ENCODE measurements at regions not wholly inside any gene's neighbourhood (a gene's known extent, or its start where the extent isn't known, plus 50 kb on each side); places are given as distances from the start of the nearest gene placed in this dataset.

DNA sequence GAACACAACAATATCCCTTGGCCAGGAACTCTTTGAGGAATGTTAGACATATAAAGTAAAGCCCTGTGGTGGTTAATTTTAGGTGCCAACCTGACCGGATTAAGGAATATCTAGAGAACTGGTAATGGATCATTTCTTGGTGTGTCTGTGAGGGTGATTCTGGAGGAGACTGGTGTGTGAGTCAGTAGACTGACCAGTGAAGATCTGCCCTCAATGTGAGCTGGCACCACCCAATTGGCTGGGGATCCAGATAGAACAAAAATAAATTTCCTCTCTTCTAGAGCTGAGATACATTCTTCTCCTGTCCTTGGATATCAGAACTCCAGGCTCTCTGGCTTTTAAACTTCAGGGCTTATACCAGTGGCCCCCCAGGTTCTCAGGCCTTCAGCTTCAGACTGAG is 56.2 kb upstream of the TNPO1 start:
- TF ChIP-seq, protein P1, sequence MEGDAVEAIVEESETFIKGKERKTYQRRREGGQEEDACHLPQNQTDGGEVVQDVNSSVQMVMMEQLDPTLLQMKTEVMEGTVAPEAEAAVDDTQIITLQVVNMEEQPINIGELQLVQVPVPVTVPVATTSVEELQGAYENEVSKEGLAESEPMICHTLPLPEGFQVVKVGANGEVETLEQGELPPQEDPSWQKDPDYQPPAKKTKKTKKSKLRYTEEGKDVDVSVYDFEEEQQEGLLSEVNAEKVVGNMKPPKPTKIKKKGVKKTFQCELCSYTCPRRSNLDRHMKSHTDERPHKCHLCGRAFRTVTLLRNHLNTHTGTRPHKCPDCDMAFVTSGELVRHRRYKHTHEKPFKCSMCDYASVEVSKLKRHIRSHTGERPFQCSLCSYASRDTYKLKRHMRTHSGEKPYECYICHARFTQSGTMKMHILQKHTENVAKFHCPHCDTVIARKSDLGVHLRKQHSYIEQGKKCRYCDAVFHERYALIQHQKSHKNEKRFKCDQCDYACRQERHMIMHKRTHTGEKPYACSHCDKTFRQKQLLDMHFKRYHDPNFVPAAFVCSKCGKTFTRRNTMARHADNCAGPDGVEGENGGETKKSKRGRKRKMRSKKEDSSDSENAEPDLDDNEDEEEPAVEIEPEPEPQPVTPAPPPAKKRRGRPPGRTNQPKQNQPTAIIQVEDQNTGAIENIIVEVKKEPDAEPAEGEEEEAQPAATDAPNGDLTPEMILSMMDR (IDR thresholded peaks at IDR 0.05; ENCODE audit: insufficient read depth, low read depth, low read length): no peak
- H3K4me3 ChIP-seq (ENCODE audit: low read depth, low read length): no peak overlapping the region
- DNase-seq (ENCODE audit: low read depth): no peak

DNA sequence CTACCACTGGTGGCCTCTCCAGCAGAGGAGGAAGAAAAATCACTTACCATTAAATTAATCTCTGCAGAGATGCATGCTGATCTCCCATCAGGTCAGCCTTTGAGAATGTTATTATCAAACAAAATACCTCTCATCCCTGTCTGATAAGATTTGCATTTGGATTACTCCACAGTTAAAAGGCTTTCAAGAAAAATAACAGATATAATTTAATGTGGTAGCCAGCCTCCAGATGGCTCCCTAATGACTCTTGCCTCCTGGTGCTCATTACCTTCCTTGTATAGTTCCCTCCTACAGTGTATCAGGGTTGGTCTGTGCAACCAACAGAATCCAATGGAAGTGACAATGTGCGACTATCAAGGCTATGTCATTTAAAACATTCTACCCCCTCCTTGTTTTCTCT is 63.6 kb upstream of the TNPO1 start:
- no peak for DNase-seq (ENCODE audit: low read depth)
- TF ChIP-seq, protein P1 (IDR thresholded peaks at IDR 0.05; ENCODE audit: insufficient read depth, low read depth, low read length): no peak
- no peak overlapping the region for H3K4me3 ChIP-seq (ENCODE audit: low read depth, low read length)

DNA sequence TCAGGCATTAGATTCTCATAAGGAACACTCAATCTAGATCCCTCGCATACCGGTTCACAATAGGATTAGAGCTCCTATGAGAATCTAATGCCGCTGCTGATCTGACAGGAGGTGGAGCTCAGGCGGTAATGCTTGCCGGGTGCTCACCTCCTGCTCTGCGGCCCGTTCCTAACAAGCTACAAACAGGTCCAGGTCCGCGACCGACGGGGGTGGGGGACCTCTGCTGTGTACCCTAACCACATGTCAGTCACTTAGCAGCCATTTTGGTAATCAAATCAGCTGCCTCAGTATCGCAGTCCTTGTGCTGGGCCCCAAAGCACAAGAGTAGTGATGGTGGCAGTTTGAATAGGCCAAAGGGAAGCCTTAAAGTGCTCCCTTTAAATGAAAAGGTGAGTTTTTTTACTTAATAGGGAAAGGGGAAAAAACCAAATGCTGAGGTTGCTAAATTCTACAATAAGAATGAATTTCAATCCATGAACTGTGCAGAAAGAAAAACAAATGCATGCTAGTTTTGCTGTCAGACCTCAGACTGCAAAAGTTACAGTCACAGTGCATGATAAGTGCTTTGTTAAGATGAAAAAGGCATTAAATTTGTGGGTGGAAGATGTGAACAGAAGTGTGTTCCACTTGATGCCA is 67.0 kb upstream of the TNPO1 start:
- TF ChIP-seq, protein P1 (IDR thresholded peaks at IDR 0.05; ENCODE audit: insufficient read depth, low read depth, low read length): no peak
- H3K4me3 ChIP-seq (ENCODE audit: low read depth, low read length): no peak overlapping the region
- no peak for DNase-seq (ENCODE audit: low read depth)

DNA sequence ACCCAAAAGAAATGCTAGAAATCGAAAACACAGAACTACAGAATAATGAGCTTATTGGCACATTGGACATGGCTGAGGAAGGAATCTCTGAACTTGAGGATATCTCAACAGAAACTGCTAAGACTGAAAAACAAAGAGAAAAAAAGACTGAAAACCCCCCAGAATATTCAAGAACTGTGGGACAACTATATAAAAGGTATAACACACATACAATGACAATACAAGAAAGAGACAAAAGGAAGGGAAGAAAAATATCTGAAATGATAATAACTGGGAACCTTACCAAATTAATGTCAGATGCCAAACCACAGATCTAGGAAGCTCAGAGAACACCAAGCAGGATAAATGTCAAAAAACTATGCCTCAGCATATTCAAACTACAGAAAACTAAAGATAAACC is 68.6 kb upstream of the TNPO1 start:
- no peak for DNase-seq (ENCODE audit: low read depth)
- TF ChIP-seq, protein P1 (IDR thresholded peaks at IDR 0.05; ENCODE audit: insufficient read depth, low read depth, low read length): no peak
- H3K4me3 ChIP-seq (ENCODE audit: low read depth, low read length): no peak overlapping the region

DNA sequence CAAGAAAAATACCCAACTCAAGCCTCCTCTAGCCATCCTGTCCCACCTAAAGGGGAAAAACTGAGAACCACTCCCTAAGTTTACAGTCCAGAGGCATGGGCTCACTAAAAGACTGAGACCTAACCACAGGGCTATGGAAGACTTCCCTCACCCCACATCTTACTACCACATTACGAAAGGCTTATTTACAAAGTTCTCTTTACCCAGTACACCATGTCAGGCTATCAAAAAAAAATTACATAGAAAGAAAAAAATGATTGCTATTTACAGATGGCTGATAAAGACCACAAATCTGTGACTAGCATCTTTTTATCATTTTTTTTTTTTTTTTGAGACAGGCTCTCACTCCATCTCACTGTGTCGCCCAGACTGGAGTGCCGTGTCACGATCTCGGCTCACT is 69.7 kb upstream of the TNPO1 start:
- no peak overlapping the region for H3K4me3 ChIP-seq (ENCODE audit: low read depth, low read length)
- DNase-seq (ENCODE audit: low read depth): peak; percentile 61
- TF ChIP-seq, protein P1 (IDR thresholded peaks at IDR 0.05; ENCODE audit: insufficient read depth, low read depth, low read length): no peak

DNA sequence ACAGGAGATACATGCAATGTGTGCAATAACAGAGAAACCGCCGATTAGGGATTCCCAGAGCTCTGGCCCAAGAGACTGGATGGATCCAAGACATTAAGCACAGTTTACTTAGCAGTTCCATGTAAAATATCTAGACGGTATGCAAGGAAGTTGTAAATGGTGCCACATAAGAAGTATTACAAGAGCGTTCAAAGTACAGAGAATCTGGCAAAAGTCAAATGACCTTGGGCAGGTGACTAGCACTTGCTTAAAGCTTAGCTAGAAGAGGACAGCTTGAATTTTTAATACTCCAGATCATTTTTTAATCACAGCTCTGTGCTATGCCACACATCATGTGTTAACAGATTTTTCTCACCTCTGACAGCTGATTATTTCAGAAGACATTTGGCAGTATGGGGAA is 72.3 kb upstream of the TNPO1 start:
- TF ChIP-seq, protein P1 (IDR thresholded peaks at IDR 0.05; ENCODE audit: insufficient read depth, low read depth, low read length): no peak
- no peak overlapping the region for H3K4me3 ChIP-seq (ENCODE audit: low read depth, low read length)
- no peak for DNase-seq (ENCODE audit: low read depth)

DNA sequence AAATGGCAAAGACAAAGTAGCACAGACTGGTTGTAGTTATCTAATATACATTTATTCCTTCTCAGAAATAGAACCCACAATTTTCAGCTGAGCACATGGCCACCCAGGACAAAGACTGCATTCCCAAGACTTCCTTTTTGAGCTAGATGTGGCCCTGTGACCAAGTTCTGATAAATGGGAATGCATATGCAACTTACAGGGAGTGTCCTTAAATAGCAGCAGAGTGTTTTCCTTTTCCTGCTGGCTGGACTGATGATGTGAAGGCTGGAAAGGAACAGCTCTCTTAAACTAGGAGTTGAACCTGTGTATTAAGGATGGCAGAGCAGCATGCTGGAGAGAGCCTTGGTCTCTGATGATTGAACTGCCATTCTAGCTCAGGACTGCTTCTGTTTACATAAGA is 74.7 kb upstream of the TNPO1 start:
- TF ChIP-seq, protein P1 (IDR thresholded peaks at IDR 0.05; ENCODE audit: insufficient read depth, low read depth, low read length): no peak
- no peak overlapping the region for H3K4me3 ChIP-seq (ENCODE audit: low read depth, low read length)
- no peak for DNase-seq (ENCODE audit: low read depth)

Measured in fibroblast of villous mesenchyme (primary cell).